Activated naive CD8-positive, alpha-beta T cell treated with anti-CD3 and anti-CD28 coated beads, Interleukin-2, amount 50 U/mL, for 16 hours (primary cell): ENCODE measurements at regions not wholly inside any gene's neighbourhood (a gene's known extent, or its start where the extent isn't known, plus 50 kb on each side); places are given as distances from the start of the nearest gene placed in this dataset.

Source experiments
- DNase-seq: peaks from one replicate; pipeline ENCODE4 v3.0.0-alpha.2; 2020; ENCODE audit warnings: low read depth, low spot score

- no peak for DNase-seq
These were observed 181.0 kb downstream of the AASDH start for GRCh38 chr4:56206258-56206657.

- no peak for DNase-seq
These were observed 187.0 kb downstream of the AASDH start for GRCh38 chr4:56200275-56200674.

- DNase-seq = no peak
These were observed 189.0 kb downstream of the AASDH start for GRCh38 chr4:56198265-56198664.

DNA sequence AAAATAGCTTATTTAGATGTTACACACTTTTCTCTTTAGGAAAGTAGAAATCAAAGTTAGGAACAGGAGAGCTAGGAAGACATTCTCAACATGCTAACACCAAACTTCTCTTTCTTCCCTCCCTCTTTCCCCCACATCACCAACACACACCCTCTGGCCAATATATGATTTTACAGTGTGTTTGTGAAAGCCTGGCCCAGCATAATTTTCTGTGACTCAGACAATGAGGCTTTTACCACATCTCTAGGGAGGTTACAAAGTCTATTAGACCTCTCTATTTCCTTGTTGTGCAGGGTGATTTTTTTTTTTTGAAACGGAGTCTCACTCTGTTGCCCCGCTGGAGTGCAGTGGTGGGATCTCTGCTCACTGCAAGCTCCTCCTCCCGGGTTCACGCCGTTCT lies 189.9 kb downstream of the AASDH start:
- no peak for DNase-seq

GRCh38 chr4:56195025-56195424 lies 192.3 kb downstream of the AASDH start:
- no peak for DNase-seq

DNA sequence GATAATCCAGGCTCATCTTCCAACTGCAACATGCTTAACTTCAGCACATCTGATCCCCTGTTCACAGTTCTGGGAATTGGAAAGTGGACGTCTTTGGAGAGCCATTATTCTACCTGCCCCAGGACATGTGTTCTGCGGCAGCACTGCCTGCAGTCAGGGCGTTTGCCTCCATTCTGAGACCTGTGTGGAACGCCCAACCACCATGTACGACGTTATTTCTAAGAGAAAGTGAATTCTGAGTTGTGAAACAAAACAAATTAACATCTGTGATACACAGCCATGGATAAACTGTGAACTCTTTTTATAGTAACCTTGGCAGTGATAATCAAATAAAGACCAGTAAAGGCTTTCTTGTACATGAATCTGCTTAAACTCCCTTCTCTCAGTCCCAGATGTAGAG lies 195.8 kb downstream of the AASDH start:
- DNase-seq = no peak

DNA sequence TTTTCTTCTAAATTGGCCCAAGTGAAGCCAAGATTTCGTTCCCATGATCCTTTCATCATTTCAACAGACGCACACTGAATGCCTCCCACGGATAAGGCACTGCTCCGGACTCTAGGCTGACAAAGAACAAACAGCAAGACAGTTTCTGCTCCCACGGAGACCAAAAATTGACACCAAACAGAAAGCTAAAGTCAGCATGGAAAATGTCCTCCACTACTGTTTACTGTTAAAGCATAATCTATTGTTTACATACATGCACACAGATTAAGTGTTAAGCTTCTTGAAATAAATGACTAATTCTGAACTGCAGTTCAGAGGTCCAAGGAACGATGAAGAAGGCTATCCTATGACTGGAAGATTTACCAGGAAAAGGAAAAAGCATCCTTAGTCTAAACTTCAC lies 199.6 kb downstream of the AASDH start:
- no peak for DNase-seq

DNA sequence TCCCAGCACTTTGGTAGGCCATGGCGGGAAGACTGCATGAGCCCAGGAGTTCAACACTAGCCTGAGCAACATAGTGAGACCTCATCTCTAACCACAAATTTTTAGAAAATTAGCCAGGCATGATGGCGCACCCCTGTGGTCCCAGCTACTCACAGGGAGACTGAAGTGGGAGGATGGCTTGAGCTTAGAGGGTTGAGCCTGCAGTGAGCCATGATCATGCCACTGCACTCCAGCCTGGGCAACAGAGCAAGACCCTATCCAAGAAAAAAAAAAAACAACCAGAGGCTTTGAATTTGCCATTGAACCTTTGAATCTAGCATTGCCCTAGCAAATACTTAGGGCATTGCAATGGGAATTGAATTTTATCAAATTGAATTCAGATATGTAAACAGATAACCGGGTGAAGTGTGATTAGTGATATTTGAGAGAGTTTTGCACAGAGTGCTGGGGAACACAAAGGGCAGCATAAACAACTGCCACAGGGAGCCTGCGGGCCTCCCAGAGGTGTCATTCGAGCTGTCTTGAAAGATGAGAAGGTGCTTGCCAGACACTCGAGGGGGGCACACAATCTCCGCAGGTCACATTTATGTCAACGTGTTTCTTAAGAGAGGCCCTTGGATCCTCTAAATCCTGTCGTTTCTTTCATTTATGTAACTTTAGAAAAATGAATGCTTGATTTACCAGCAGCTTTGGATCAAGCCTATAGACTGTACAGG lies 200.3 kb downstream of the AASDH start:
- no peak for DNase-seq

DNA sequence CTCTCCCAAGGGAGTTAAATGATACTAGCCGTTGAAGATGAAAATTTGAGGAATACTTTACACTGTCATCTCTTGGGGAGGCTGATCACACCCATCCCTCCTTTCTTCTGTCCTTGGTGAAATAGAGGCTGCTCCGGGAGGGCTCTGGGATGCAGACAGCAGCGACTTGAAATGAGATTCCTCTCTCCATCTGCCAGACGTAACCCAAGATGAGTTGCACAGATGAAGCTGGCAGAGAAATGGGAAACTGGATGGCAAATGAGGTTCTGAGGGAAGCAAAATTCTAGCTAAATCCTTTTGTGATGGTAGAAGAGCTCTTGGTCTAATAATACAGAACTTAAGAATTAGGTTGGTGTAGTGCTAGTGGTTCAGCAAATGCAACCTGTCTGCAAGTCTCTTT lies 201.4 kb downstream of the AASDH start:
- no peak for DNase-seq

GRCh38 chr4:56184214-56184613 lies 203.1 kb downstream of the AASDH start:
- no peak for DNase-seq

DNA sequence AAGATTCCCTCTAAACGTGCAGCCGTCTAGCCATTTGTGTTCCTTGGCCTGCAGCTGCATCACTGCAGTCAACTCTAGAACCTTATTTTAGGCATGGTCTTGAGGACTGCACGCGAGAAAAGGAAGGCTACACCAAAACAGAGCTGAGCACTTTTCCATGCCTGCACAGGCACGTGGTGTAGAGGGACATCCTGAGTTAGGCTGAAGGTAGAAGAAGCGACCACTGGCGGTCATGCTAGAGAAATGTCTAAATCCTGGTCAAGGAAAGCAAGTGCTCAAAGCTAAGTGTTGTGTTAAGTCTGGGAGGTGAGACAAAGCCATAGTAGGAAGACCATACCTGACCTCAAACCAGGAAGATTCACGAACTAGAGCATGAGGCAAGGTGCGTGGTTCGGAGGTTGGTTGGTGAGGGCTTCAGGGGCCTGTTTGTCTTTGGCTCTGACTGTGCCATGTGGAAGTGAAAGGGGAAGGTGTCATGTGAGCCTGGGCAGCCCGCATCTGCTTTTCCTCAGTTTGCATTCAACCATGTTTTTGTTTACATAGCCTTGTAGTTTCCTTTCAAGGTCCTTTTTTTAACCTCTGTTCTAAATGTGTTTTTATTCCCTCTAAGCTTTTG lies 203.8 kb downstream of the AASDH start:
- DNase-seq = no peak

- no peak for DNase-seq
These were observed 204.9 kb downstream of the AASDH start for GRCh38 chr4:56182356-56182755.

DNA sequence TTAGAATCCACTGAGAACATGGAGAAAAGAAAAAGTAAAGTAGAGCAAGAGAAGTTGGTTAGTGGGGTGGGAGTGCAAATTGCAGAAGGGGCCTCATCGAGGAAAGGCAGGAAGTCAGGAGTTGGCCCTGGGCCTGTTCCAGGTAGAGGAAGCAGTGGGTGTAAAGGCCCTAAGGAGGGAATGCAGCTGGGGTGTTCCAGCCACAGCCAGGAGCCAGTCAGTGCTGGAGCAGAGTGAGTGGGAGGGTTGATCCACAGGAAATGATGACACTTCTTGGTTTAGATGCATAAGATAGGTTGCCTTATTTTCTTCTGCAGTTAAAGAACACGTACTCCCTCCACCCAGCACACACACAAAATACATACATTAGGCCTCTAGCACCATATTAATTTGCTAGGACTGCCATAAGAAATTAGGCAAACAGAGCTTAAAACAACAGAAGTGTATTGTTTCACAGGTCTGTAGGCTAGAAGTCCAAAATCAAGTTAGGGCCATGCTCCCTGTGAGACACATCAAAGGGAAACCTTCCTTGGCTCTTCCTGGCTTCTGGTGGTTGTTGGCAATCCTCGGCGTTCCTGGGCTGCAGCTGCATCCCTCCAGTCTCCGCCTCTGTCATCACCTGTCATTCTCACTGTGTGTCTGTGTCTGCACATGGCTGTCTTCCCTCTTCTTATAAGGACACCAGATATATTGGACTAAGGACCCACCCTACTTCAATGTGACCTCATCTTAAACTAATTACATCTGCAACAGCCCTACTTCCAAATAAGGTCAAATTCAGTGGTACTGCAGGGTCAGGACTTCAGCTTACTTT lies 205.9 kb downstream of the AASDH start:
- no peak for DNase-seq

DNA sequence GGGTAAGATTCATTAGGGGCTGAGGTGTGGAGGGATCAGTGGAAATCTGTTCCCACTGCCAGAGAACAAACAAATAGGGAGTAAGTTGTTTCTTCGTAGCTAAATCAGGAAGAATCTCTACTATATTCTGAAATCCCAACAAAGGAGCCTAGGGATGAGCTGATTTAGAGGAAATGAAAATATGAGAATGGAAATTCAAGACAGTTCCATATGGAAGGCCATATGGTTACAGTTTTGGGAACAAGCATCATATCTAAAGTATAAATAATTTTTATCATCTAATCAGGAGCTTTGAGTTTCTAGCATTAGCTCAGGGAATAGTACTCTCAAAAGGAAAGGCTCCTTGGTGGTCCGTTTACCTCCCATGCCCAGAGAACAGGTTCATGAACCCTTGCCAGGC lies 218.2 kb downstream of the AASDH start:
- DNase-seq = no peak

DNA sequence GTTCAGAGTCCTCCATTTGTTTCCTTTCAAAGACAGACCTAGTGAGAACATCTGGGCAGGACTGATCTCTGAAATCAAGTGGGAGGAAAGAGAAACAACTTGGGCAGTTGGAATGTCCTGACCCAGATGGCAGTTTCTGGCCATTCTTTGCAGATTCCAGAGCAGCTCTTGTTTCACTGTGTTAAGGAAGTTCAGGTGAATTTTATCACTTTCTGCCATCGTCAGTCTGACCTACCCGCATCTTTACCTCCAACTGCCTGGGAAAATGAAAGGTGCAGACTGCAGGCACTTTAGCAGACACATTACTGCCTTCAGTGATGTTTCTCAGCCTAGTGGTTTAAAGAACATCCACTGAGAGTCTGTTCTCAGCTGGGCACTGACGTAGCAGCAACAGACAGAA lies 216.2 kb downstream of the CEP135 start:
- no peak for DNase-seq

DNA sequence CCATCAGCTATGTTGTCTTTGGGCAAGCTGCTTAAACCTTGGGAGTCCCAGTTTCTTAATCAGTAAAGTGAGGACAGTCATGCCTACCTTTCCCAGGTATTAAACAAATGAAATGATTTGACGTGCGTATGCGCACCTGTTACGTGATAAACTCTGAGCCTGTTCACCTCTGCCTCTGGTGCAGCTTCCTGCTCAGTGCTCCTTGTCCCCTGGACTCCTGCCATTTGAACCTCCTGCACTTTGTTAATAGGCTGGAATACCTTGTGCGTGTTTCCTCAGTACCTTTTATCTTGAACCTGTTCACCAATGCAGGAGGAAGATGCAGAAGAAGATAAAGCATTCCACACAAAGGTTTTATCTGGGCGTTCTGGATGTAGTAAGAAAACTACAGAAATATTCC lies 211.9 kb downstream of the CEP135 start:
- DNase-seq = no peak

DNA sequence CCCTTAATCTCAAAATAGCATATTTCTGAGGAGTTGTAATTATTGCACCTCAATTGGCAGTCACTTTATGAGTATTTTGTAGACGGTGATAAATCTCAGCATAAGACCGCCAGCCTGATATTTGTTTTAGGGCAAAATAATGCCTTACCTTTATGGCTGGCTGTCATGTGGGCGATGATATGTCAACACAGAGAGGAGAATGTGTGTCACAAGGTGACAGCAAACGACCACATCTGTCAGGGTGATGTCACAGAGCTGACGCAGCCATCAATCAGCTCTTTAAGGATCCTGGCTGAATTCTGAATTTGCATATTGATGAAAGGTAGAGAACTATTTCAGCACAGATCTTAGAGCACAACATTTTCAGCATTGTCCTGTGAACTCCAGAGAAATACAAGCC lies 209.7 kb downstream of the CEP135 start:
- DNase-seq = no peak

DNA sequence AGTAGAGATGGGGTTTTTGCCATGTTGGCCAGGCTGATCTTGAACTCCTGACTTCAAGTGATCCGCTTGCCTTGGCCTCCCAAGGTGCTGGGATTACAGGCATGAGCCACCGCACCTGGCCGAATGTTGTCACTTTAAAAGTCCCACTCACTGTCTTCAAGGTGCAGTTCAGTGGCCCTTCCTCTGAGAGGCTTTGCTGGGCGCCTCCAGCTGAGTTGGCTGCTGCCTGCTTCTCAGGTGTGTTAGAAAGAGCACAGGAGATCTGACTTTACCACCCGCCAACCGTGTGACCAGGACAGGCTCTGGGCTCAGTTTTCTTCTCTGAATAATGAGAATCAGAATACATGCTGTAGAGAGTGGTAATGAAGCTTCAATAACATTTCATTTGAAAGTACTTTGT lies 207.4 kb downstream of the CEP135 start:
- no peak for DNase-seq

DNA sequence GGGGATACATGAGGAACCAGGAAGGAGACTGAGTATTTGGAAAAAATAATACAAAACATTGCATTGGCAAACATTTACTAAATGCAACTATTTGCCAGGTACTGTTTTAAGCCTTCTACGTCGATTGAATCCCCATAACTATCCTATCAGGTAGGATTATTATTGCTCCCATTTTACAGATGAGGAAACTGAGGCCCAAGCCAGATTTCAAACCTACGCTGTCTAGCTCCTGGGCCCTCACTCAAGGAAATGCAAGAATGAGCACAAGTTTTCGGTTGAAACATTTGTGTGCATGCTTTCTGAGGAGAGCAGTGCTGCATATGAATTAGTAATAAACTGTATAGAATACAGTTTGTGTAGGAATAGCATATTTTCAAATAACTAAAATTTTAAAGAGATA lies 206.7 kb downstream of the CEP135 start:
- DNase-seq = no peak

GRCh38 chr4:56149591-56149990 lies 200.8 kb downstream of the CEP135 start:
- DNase-seq = no peak

DNA sequence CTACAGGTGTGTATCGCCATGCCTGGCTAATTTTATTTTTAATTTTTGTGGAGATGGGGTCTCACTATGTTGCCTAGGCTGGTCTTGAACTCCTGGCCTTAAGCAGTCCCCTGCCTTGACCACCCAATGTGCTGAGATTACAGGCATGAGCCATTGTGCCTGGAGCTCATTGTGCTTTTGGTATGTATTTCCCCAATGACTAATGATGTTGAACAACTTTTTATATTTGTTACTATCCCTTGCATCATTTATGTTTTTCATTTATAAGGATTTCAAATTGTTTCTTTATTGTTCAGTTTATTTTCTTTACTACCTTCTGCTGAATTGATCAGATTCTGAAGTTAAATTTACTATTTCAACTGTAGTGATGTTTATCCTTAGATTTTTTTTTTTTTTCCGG lies 199.7 kb downstream of the CEP135 start:
- DNase-seq = no peak

DNA sequence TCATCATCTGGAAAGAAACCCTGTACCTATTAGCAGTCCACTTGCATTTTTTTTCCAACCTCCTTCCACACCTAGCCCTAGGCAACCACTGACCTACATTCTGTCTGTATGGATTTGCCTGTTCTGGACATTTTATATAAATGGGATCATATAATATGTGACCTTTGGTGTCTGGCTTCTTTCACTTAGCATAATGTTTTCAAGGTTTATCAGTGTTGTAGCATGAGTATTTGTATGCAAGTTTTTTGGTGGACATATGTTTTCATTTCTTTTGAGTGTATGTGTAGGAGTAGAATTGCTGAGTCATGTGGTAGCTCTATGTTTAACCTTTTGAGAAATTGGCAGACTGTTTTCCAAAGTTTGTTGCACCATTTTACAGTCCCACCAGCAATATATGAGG lies 198.6 kb downstream of the CEP135 start:
- DNase-seq = no peak

GRCh38 chr4:56146956-56147355 lies 198.2 kb downstream of the CEP135 start:
- no peak for DNase-seq
